ACC112 (cell line): ENCODE measurements at regions not wholly inside any gene's neighbourhood (a gene's known extent, or its start where the extent isn't known, plus 50 kb on each side); places are given as distances from the start of the nearest gene placed in this dataset.

Source experiments
- H2AFZ ChIP-seq: fragments of 200-600 bp; sonication (generic); one replicate; pipeline ENCODE4 v1.6.0; 2017; ENCODE audit warnings: antibody characterized with exemption, low read length; ENCODE audit not compliant: unreplicated experiment
- H3K27ac ChIP-seq: fragments of 200-600 bp; sonication (generic); 2 replicates; pipeline ENCODE4 v1.5.1; 2014; ENCODE audit warnings: low read depth, mild to moderate bottlenecking, antibody characterized with exemption, low read length, moderate library complexity
- H3K27me3 ChIP-seq: fragments of 200-600 bp; sonication (generic); 2 replicates; pipeline ENCODE4 v1.6.1; 2014; ENCODE audit warnings: mild to moderate bottlenecking, antibody characterized with exemption, low read length, moderate library complexity, mixed read lengths; ENCODE audit not compliant: insufficient read depth
- H3K36me3 ChIP-seq: fragments of 200-600 bp; sonication (generic); 2 replicates; pipeline ENCODE4 v1.6.1; 2016; ENCODE audit warnings: mild to moderate bottlenecking, antibody characterized with exemption, low read length, moderate library complexity, mixed read lengths; ENCODE audit not compliant: insufficient read depth
- H3K4me1 ChIP-seq: fragments of 200-600 bp; sonication (generic); one replicate; pipeline ENCODE4 v1.6.1; 2016; ENCODE audit warnings: low read length, mixed read lengths; ENCODE audit not compliant: insufficient read depth, unreplicated experiment, control insufficient read depth
- H3K4me3 ChIP-seq: fragments of 200-600 bp; sonication (generic); 2 replicates; pipeline ENCODE4 v1.5.1; 2014; ENCODE audit warnings: mild to moderate bottlenecking, low read depth, low read length
- H3K79me2 ChIP-seq: fragments of 200-600 bp; sonication (generic); one replicate; pipeline ENCODE4 v1.6.0; 2016; ENCODE audit warnings: low read length; ENCODE audit not compliant: control insufficient read depth, unreplicated experiment, insufficient read depth

- Histone ChIP-seq H3K4me3 (no peak overlapping the region), H3K4me1 (no peaks in the 10 kb centered on the region), H3K36me3 (no peaks in the 10 kb centered on the region), H3K27me3 (peaks cover 5% of the 10 kb centered on the region; the same call in 1 of the 2 replicates), H3K79me2 (no peaks in the 10 kb centered on the region), H3K27ac (no peak overlapping the region), H2AFZ (no peak overlapping the region)
These were observed 301.0 kb upstream of the C1orf87 start for GRCh38 chr1:60374537-60374936.

GRCh38 chr1:60367532-60367931 lies 294.0 kb upstream of the C1orf87 start:
- Histone ChIP-seq H3K27me3 (peaks cover 54% of the 10 kb centered on the region; the same call in 1 of the 2 replicates), H3K4me1 (no peaks in the 10 kb centered on the region), H3K27ac (no peak overlapping the region), H3K36me3 (no peaks in the 10 kb centered on the region), H3K79me2 (no peaks in the 10 kb centered on the region), H3K4me3 (no peak overlapping the region), H2AFZ (no peak overlapping the region)

- Histone ChIP-seq H3K36me3 (no peaks in the 10 kb centered on the region), H3K79me2 (no peaks in the 10 kb centered on the region), H2AFZ (no peak overlapping the region), H3K27me3 (peaks cover 32% of the 10 kb centered on the region), H3K4me3 (no peak overlapping the region), H3K4me1 (no peaks in the 10 kb centered on the region), H3K27ac (no peak overlapping the region)
These were observed 285.9 kb upstream of the C1orf87 start for GRCh38 chr1:60359431-60359830.

- Histone ChIP-seq H3K4me1 (no peaks in the 10 kb centered on the region), H3K27me3 (0 out of 2 replicates have a peak, but pooled peaks cover 2% of the 10 kb centered on the region), H3K4me3 (no peak overlapping the region), H3K36me3 (no peaks in the 10 kb centered on the region), H3K79me2 (no peaks in the 10 kb centered on the region), H3K27ac (no peak overlapping the region), H2AFZ (no peak overlapping the region)
These were observed 277.0 kb upstream of the C1orf87 start for GRCh38 chr1:60350531-60350930.

GRCh38 chr1:60348884-60349283 lies 275.3 kb upstream of the C1orf87 start:
- Histone ChIP-seq H3K27me3 (0 out of 2 replicates have a peak, but pooled peaks cover 2% of the 10 kb centered on the region), H3K36me3 (no peaks in the 10 kb centered on the region), H3K79me2 (no peaks in the 10 kb centered on the region), H2AFZ (no peak overlapping the region), H3K4me1 (no peaks in the 10 kb centered on the region), H3K27ac (no peak overlapping the region), H3K4me3 (no peak overlapping the region)

GRCh38 chr1:60345621-60346020 lies 272.1 kb upstream of the C1orf87 start:
- Histone ChIP-seq H2AFZ (no peak overlapping the region), H3K27me3 (0 out of 2 replicates have a peak, but pooled peaks cover 2% of the 10 kb centered on the region), H3K79me2 (no peaks in the 10 kb centered on the region), H3K4me1 (no peaks in the 10 kb centered on the region), H3K4me3 (no peak overlapping the region), H3K36me3 (no peaks in the 10 kb centered on the region), H3K27ac (no peak overlapping the region)

- H3K27ac ChIP-seq, result no peak overlapping the region
- no peaks in the 10 kb centered on the region for H3K36me3 ChIP-seq
- H2AFZ ChIP-seq, result no peak overlapping the region
- H3K4me1 ChIP-seq, result no peaks in the 10 kb centered on the region
- no peaks in the 10 kb centered on the region for H3K79me2 ChIP-seq
- no peaks in the 10 kb centered on the region for H3K27me3 ChIP-seq
- H3K4me3 ChIP-seq, result no peak overlapping the region
These were observed 271.5 kb upstream of the C1orf87 start for GRCh38 chr1:60345049-60345448.

GRCh38 chr1:60343736-60344135 lies 270.2 kb upstream of the C1orf87 start:
- Histone ChIP-seq H3K4me1 (no peaks in the 10 kb centered on the region), H2AFZ (no peak overlapping the region), H3K27ac (no peak overlapping the region), H3K4me3 (no peak overlapping the region), H3K36me3 (no peaks in the 10 kb centered on the region), H3K79me2 (no peaks in the 10 kb centered on the region), H3K27me3 (no peaks in the 10 kb centered on the region)

GRCh38 chr1:60342569-60342968 lies 269.0 kb upstream of the C1orf87 start:
- H3K79me2 ChIP-seq, result no peaks in the 10 kb centered on the region

GRCh38 chr1:60341274-60341673 lies 267.7 kb upstream of the C1orf87 start:
- Histone ChIP-seq H3K27ac (no peak overlapping the region), H3K79me2 (no peaks in the 10 kb centered on the region), H3K36me3 (no peaks in the 10 kb centered on the region), H3K4me1 (no peaks in the 10 kb centered on the region), H2AFZ (no peak overlapping the region), H3K4me3 (no peak overlapping the region), H3K27me3 (no peaks in the 10 kb centered on the region)

More at GRCh38 chr1:60342569-60342968, 269.0 kb upstream of the C1orf87 start:
- no peak overlapping the region for H3K27ac ChIP-seq
- no peaks in the 10 kb centered on the region for H3K4me1 ChIP-seq
- H3K36me3 ChIP-seq, result no peaks in the 10 kb centered on the region
- no peak overlapping the region for H2AFZ ChIP-seq
- no peak overlapping the region for H3K4me3 ChIP-seq
- H3K27me3 ChIP-seq, result no peaks in the 10 kb centered on the region

- Histone ChIP-seq H2AFZ (no peak overlapping the region), H3K27me3 (peaks cover 13% of the 10 kb centered on the region; the same call in 1 of the 2 replicates), H3K4me1 (no peaks in the 10 kb centered on the region), H3K4me3 (no peak overlapping the region), H3K79me2 (no peaks in the 10 kb centered on the region), H3K36me3 (no peaks in the 10 kb centered on the region), H3K27ac (no peak overlapping the region)
These were observed 258.1 kb upstream of the C1orf87 start for GRCh38 chr1:60331647-60332046.
